ENCODE measurements at regions not wholly inside any gene's neighbourhood (a gene's known extent, or its start where the extent isn't known, plus 50 kb on each side); places are given as distances from the start of the nearest gene placed in this dataset.
"Not testable (repeated sequence)": the region's sequence is repeated elsewhere in the genome, so short reads cannot be mapped to it uniquely, and the experiment has no call there.

- no peak for DNase-seq (ENCODE audit: low read depth)
Measured at GRCh38 chr5:124895236-124895635, 148.8 kb upstream of the ZNF608 start.

- no peak for DNase-seq (ENCODE audit: low read depth)
Measured at GRCh38 chr5:124901081-124901480, 154.6 kb upstream of the ZNF608 start.

GRCh38 chr5:124902097-124902821, 155.8 kb upstream of the ZNF608 start:
- peak; percentile 42 for DNase-seq (ENCODE audit: low read depth)

GRCh38 chr5:124905256-124906130, 159.1 kb upstream of the ZNF608 start:
- no peak for DNase-seq (ENCODE audit: low read depth)

- peak; percentile 68 for DNase-seq (ENCODE audit: low read depth)
Measured at GRCh38 chr5:124906339-124907097, 160.1 kb upstream of the ZNF608 start.

GRCh38 chr5:124907098-124907644, 160.7 kb upstream of the ZNF608 start:
- no peak for DNase-seq (ENCODE audit: low read depth)

- peak; percentile 66 for DNase-seq (ENCODE audit: low read depth)
Measured at GRCh38 chr5:124908581-124909451, 162.4 kb upstream of the ZNF608 start.

GRCh38 chr5:124909734-124910133, 163.3 kb upstream of the ZNF608 start:
- no peak for DNase-seq (ENCODE audit: low read depth)

GRCh38 chr5:124910354-124911016, 164.0 kb upstream of the ZNF608 start:
- no peak for DNase-seq (ENCODE audit: low read depth)

GRCh38 chr5:124912638-124913328, 166.3 kb upstream of the ZNF608 start:
- DNase-seq (ENCODE audit: low read depth): no peak

- no peak for DNase-seq (ENCODE audit: low read depth)
Measured at GRCh38 chr5:124913329-124913653, 166.9 kb upstream of the ZNF608 start.

GRCh38 chr5:124916313-124916712, 169.9 kb upstream of the ZNF608 start:
- not testable (repeated sequence) for DNase-seq (ENCODE audit: low read depth)

- DNase-seq (ENCODE audit: low read depth): no peak
Measured at GRCh38 chr5:124918618-124919017, 172.2 kb upstream of the ZNF608 start.

GRCh38 chr5:124919076-124919475, 172.6 kb upstream of the ZNF608 start:
- DNase-seq (ENCODE audit: low read depth): no peak

- no peak for DNase-seq (ENCODE audit: low read depth)
Measured at GRCh38 chr5:124919747-124920525, 173.5 kb upstream of the ZNF608 start.

- DNase-seq (ENCODE audit: low read depth): no peak
Measured at GRCh38 chr5:124920909-124921666, 174.6 kb upstream of the ZNF608 start.

GRCh38 chr5:124921694-124922093, 175.3 kb upstream of the ZNF608 start:
- DNase-seq (ENCODE audit: low read depth): no peak

GRCh38 chr5:124922255-124922975, 176.0 kb upstream of the ZNF608 start:
- DNase-seq (ENCODE audit: low read depth): no peak

Data from amniotic epithelial cell (primary cell).